GM23338 (cell line): ENCODE measurements at regions not wholly inside any gene's neighbourhood (a gene's known extent, or its start where the extent isn't known, plus 50 kb on each side); places are given as distances from the start of the nearest gene placed in this dataset.

Experiments used
- ATAC-seq: fragments of 200-7000 bp; cut with Tn5 transposase; 3 replicates; pipeline ENCODE4 v1.9.1; 2020
- DNase-seq: peaks from one replicate; pipeline ENCODE4 v3.0.0-alpha.2; 2015; ENCODE audit warnings: low spot score
- H2AFZ ChIP-seq: fragments of 200-600 bp; sonication (generic); 2 replicates; pipeline ENCODE4 v1.8.0; 2016; ENCODE audit warnings: antibody characterized with exemption, mild to moderate bottlenecking, moderate library complexity
- H3F3A ChIP-seq: fragments of 200-600 bp; sonication (generic); replicated peaks from 2 replicates; pipeline ENCODE4 v1.8.0; 2017; ENCODE audit warnings: antibody characterized with exemption, mixed run types, low read depth
- H3K27ac ChIP-seq: fragments of 200-600 bp; sonication (generic); 2 replicates; pipeline ENCODE4 v1.6.1; 2016; ENCODE audit warnings: low read depth
- H3K27me3 ChIP-seq: fragments of 200-600 bp; sonication (generic); 2 replicates; pipeline ENCODE4 v1.8.0; 2016; ENCODE audit warnings: mild to moderate bottlenecking, mixed run types, moderate library complexity; ENCODE audit not compliant: insufficient read depth
- H3K36me3 ChIP-seq: fragments of 200-600 bp; sonication (generic); 2 replicates; pipeline ENCODE4 v1.8.0; 2016; ENCODE audit warnings: mild to moderate bottlenecking; ENCODE audit not compliant: insufficient read depth
- H3K4me1 ChIP-seq: fragments of 200-600 bp; sonication (generic); 2 replicates; pipeline ENCODE4 v1.8.0; 2016; ENCODE audit warnings: mild to moderate bottlenecking, moderate library complexity; ENCODE audit not compliant: insufficient read depth
- H3K4me2 ChIP-seq: fragments of 200-600 bp; sonication (generic); 2 replicates; pipeline ENCODE4 v1.7.1; 2017; ENCODE audit warnings: mixed run types
- H3K4me3 ChIP-seq: fragments of 200-600 bp; sonication (generic); 2 replicates; pipeline ENCODE4 v1.6.1; 2016; ENCODE audit warnings: mixed run types
- H3K79me2 ChIP-seq: fragments of 200-600 bp; sonication (generic); replicated peaks from 2 replicates; pipeline ENCODE4 v1.8.0; 2017; ENCODE audit warnings: mild to moderate bottlenecking; ENCODE audit not compliant: insufficient read depth
- H3K9me2 ChIP-seq: fragments of 200-600 bp; sonication (generic); 2 replicates; pipeline ENCODE4 v1.8.0; 2017; ENCODE audit not compliant: insufficient read depth
- H4K20me1 ChIP-seq: fragments of 200-600 bp; sonication (generic); replicated peaks from 2 replicates; pipeline ENCODE4 v1.8.0; 2017; ENCODE audit warnings: mild to moderate bottlenecking; ENCODE audit not compliant: insufficient read depth
- H3K27ac Mint-ChIP-seq: 2 replicates; pipeline ENCODE4 v1.8.0; 2020; ENCODE audit warnings: inconsistent platforms, mild to moderate bottlenecking, moderate library complexity, mixed read lengths
- H3K27me3 Mint-ChIP-seq: 3 replicates; pipeline ENCODE4 v1.8.0; 2022; ENCODE audit warnings: low read depth, mild to moderate bottlenecking, moderate library complexity, mixed read lengths, inconsistent platforms; ENCODE audit not compliant: insufficient read depth, poor library complexity
- H3K36me3 Mint-ChIP-seq: 3 replicates; pipeline ENCODE4 v1.8.0; 2021; ENCODE audit warnings: low read depth, mild to moderate bottlenecking, inconsistent platforms, moderate library complexity, mixed read lengths
- H3K4me1 Mint-ChIP-seq: 3 replicates; pipeline ENCODE4 v1.8.0; 2020; ENCODE audit warnings: mild to moderate bottlenecking, inconsistent platforms, mixed read lengths
- H3K4me3 Mint-ChIP-seq: 3 replicates; pipeline ENCODE4 v1.8.0; 2021; ENCODE audit warnings: moderate library complexity, mild to moderate bottlenecking, inconsistent platforms, mixed read lengths
- H3K9me3 Mint-ChIP-seq: 3 replicates; pipeline ENCODE4 v1.8.0; 2020; ENCODE audit warnings: moderate library complexity, mild to moderate bottlenecking, inconsistent platforms, mixed read lengths
- CTCF ChIP-seq, 2 experiments: fragments of 200-600 bp in 1 of 2; sonication (generic) in 1 of 2; conservative IDR thresholded peaks; 2 replicates each; pipeline versions ENCODE4 v1.5.1 to v1.6.1; 2016 to 2017; ENCODE audit warnings: antibody characterized with exemption in 2 of 2, low read depth in 2 of 2, mild to moderate bottlenecking in 2 of 2, moderate library complexity in 1 of 2
- EZH2phosphoT487 ChIP-seq: fragments of 200-600 bp; sonication (generic); IDR thresholded peaks from one replicate; pipeline ENCODE4 v1.8.1; 2018; ENCODE audit warnings: antibody characterized with exemption; ENCODE audit not compliant: unreplicated experiment
- NANOG ChIP-seq: IDR thresholded peaks from 2 replicates; pipeline ENCODE4 v1.6.1; 2016; ENCODE audit warnings: antibody characterized with exemption, borderline replicate concordance
- ZNF114 ChIP-seq: fragments of 250-450 bp; sonication (Bioruptor Pico); IDR thresholded peaks from 2 replicates; pipeline ENCODE4 v1.5.0; 2020; ENCODE audit warnings: mild to moderate bottlenecking, moderate library complexity
- ZNF331 ChIP-seq: fragments of 250-450 bp; sonication (Bioruptor Pico); IDR thresholded peaks from 2 replicates; pipeline ENCODE4 v1.5.0; 2020; ENCODE audit warnings: low read depth, mild to moderate bottlenecking, moderate library complexity
- ZNF462 ChIP-seq: fragments of 250-450 bp; sonication (Bioruptor Pico); IDR thresholded peaks from 2 replicates; pipeline ENCODE4 v1.5.0; 2020; ENCODE audit warnings: mild to moderate bottlenecking, moderate library complexity

GRCh38 chr22:34943830-34944229, 122.1 kb upstream of the ISX start:
- peaks cover 7% of the 10 kb centered on the region for H3K27me3 Mint-ChIP-seq
- Histone ChIP-seq H3F3A (no peaks in the 10 kb centered on the region), H3K79me2 (no peaks in the 10 kb centered on the region), H4K20me1 (no peaks in the 10 kb centered on the region), H3K27ac (no peak overlapping the region), H3K27me3 (no peaks in the 10 kb centered on the region), H3K4me1 (peaks cover 4% of the 10 kb centered on the region; the same call in 1 of the 2 replicates), H3K4me3 (no peak overlapping the region), H3K36me3 (no peaks in the 10 kb centered on the region), H3K4me2 (no peak overlapping the region), H3K9me2 (peaks cover 2% of the 10 kb centered on the region; the same call in 1 of the 2 replicates), H2AFZ (no peak overlapping the region; the same call in 1 of the 2 replicates)
- no peak overlapping the region for H3K27ac Mint-ChIP-seq
- H3K4me1 Mint-ChIP-seq: no peaks in the 10 kb centered on the region; the same call in 2 of the 3 replicates
- H3K4me3 Mint-ChIP-seq: no peak overlapping the region
- TF ChIP-seq ZNF331 (CRISPR knock-in tag) (no peak), CTCF (conservative IDR thresholded peaks at IDR 0.05; ENCODE audit: low read depth in 2 of 2) (peak; percentile 41 to 43)
- H3K9me3 Mint-ChIP-seq: peaks cover 49% of the 10 kb centered on the region
- DNase-seq (peak; percentile 11), ATAC-seq (no peak)
- no peaks in the 10 kb centered on the region for H3K36me3 Mint-ChIP-seq

- no peak overlapping the region for H2AFZ ChIP-seq
- H3K4me1 ChIP-seq: peaks cover 15% of the 10 kb centered on the region
- no peak overlapping the region for H3K4me3 Mint-ChIP-seq
- H4K20me1 ChIP-seq: no peaks in the 10 kb centered on the region
- no peaks in the 10 kb centered on the region for H3K36me3 ChIP-seq
- no peak for DNase-seq
- H3K36me3 Mint-ChIP-seq: no peaks in the 10 kb centered on the region
- no peaks in the 10 kb centered on the region for H3K79me2 ChIP-seq
- peaks cover 13% of the 10 kb centered on the region for H3K4me1 Mint-ChIP-seq
- no peak for ATAC-seq
- peaks cover 9% of the 10 kb centered on the region for H3K27me3 Mint-ChIP-seq
- H3K9me3 Mint-ChIP-seq: peaks cover 43% of the 10 kb centered on the region
- no peaks in the 10 kb centered on the region for H3F3A ChIP-seq
- H3K9me2 ChIP-seq: peaks cover 2% of the 10 kb centered on the region; the same call in 1 of the 2 replicates
- no peaks in the 10 kb centered on the region for H3K27me3 ChIP-seq
- TF ChIP-seq ZNF114 (no peak), NANOG (no peak), ZNF462 (no peak), EZH2phosphoT487 (no peak)
- H3K4me3 ChIP-seq: no peak overlapping the region
- H3K4me2 ChIP-seq: no peak overlapping the region
- H3K27ac ChIP-seq: no peak overlapping the region
- H3K27ac Mint-ChIP-seq: no peak overlapping the region
Measured at GRCh38 chr22:34946339-34946985, 119.5 kb upstream of the ISX start.
